Erythroblast (primary cell): ENCODE measurements at regions not wholly inside any gene's neighbourhood (a gene's known extent, or its start where the extent isn't known, plus 50 kb on each side); places are given as distances from the start of the nearest gene placed in this dataset.

Source experiments
- GATA1 ChIP-seq: IDR thresholded peaks from 2 replicates; pipeline ENCODE4 v1.6.1; 2011; ENCODE audit warnings: low read depth, mild to moderate bottlenecking, control low read depth, low read length, moderate library complexity
- POLR2A ChIP-seq: IDR thresholded peaks from 2 replicates; pipeline ENCODE4 v1.6.1; 2011; ENCODE audit warnings: mild to moderate bottlenecking, low read length

GRCh38 chr2:8230466-8230865 is 451.4 kb upstream of the ID2 start:
- TF ChIP-seq POLR2A (no peak), GATA1 (no peak)
